COR-L47 (cell line): ENCODE measurements at regions not wholly inside any gene's neighbourhood (a gene's known extent, or its start where the extent isn't known, plus 50 kb on each side); places are given as distances from the start of the nearest gene placed in this dataset.
"Not testable (repeated sequence)": the region's sequence is repeated elsewhere in the genome, so short reads cannot be mapped to it uniquely, and the experiment has no call there.

Experiments
- DNase-seq: peaks from one replicate; lab custom pipeline; 2025; lab: John Stamatoyannopoulos, UW

DNA sequence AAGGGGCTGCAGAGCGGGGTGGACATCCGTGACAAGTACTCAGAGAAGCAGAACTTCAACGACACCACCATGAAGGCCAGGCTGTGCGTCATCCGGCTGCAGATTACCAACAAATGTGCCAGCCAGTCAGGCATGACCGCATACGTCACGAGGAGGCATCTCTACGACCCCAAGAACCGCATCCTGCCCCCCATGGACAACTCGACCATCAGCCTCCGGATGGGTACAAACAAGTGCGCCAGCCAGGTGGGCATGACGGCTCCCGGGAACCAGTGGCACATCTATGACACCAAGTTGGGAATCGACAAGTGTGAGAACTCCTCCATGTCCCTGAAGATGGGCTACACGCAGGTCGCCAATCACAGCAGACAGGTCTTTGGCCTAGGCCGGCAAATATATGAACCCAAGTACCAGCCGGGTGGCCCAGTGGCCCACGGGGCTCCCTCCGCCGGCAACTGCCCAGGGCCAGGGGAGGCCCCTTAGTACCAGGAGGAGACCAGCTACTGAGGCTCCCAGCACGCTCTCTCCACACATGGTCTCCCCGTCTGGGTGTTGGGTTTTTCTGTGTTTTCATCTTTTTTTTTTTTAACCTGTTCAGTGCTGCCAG, 133.4 kb upstream of the TEKT4 start:
- DNase-seq = not testable (repeated sequence)

DNA sequence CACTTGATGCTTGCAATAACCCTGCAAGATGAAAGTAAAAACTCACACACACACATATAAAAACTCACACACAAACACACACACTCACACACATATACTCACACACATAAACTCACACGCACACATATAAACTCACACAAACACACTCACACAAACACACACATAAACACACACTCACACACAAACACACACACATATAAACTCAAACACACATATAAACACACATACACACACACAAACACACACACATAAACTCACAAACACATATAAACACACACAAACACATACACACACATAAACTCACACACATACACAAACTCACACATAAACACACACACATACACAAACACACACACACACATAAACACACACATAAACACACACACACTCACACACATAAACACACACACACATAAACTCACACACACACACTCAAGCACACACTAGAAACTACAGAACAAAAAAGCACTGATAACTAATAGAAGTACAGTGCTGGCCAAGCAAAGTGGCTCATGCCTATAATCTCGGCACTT, 117.7 kb upstream of the TEKT4 start:
- no peak for DNase-seq

DNA sequence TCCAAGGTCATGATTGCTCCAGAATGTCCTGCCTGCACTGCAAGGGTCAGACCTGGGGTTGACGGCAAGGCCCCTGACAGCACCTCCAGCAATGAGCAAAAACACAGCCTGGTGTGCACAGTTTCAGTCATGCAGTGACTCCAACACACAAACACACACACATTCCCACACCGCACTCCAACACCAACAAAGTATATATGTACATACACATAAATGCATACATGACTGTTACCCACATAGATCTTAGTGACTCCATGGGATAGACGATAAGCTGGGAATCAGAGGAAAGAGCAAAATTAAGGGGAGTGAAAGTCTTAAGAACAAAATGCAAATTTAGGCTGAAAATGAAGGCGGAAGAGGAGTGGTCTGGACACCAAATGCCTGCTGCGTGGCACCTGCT, 112.7 kb upstream of the TEKT4 start:
- DNase-seq = no peak

DNA sequence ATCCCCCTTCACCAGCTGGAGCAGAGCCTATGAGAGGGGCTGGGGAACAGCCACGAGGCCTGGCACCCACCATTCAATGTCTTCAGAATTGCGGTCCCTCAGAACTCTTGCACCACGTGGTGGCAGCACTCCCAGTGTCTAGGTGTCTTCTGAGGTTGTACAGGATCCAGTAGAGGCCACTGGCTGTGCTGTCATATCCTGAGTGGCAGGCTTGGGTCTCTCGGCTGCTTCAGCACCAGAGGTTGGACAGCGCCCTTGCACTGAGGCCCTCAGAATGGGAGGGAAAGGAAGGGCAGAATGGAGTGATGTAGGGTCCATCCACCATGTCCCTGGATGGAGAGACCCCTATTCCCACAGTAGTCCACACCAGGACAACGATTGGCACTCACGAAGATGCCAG, 112.0 kb upstream of the TEKT4 start:
- DNase-seq = no peak

DNA sequence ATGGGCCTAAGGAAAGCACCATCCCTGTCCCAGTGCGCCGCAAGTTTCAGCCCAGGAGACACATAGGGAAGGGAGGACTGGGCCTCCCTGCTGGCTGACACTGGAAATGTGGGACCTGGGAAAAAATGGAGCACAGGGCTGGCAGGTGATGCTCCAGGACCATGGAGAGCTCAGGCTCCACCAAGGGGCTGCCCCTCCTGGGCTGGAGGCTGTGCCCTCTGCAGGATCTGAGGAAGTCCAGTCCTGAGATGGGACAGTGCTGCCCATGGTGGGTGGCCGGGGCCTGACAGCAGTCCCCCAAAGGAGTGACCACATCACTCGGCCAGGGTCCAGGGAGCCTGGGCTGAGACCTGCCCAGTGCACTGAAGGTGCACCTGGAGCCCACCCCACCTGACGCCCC, 108.6 kb upstream of the TEKT4 start:
- no peak for DNase-seq

DNA sequence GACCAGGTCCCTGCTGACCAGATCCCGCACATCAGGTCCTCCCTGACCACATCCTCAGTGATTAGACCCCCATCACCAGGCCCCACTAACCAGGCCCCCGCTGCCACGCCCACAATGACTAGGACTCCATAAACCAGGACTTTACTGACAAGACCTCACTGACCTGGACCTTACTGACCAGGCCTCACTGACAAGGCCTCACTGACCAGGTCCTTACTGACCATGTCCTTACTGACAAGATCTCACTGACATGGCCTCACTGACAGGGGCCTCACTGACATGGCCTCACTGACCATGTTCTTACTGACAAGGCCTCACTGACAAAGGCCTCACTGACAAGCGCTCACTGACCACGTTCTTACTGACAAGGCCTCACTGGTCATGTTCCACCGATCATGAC, 107.9 kb upstream of the TEKT4 start:
- no peak for DNase-seq

DNA sequence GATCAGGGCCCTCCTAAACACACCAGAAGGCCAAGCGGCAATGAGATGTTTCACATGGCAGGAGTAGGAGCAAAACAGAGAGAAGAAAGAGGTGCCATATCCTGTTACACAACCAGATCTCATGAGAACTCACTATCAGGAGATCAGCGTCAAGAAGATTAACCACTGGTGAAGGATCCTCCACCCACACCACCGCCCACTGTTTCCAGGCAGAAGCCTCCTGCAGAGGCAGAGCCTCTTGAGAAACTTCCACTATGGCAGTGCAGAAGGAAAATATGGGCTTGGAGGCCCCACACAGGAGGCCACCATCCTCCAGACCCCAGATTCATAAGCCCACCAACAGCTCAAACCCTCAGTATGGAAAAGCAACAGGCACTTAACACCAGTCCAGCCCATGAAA, 106.9 kb upstream of the TEKT4 start:
- not testable (repeated sequence) for DNase-seq

DNA sequence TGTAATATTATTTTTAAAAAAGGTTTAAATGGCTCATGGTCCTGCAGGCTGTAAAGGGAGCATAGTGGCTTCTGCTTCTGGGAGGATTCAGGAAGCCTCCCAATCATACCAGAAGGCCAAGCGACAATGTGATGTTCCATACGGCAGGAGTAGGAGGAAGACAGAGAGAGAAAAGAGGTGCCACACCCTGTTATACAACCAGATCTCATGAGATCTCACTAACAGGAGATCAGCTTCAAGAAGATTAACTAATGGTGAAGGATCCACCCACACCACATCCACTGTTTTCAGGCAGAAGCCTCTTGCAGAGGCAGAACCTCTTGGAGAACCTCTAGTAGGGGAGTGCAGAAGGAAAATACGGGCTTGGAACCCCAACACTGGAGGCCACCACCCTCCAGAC, 103.9 kb upstream of the TEKT4 start:
- no peak for DNase-seq

DNA sequence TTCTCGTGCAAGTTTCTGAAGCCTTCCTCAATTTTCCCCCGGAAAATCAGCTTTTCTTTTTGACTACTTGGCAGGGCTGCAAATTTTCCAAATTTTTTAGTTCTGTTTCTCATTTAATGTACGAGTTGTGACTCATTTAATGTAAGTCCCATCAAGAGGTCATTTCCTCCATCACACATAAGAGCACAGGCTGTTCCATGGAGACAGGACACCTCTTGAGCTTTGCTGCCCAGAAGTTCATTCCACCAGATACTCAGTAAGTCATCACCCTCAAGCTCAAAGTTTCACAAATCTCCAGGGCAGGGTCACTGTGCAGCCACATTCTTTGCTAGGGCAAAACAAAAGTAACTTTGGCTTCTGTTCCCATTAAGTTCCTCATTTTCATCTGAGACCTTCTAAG, 101.5 kb upstream of the TEKT4 start:
- DNase-seq = no peak

DNA sequence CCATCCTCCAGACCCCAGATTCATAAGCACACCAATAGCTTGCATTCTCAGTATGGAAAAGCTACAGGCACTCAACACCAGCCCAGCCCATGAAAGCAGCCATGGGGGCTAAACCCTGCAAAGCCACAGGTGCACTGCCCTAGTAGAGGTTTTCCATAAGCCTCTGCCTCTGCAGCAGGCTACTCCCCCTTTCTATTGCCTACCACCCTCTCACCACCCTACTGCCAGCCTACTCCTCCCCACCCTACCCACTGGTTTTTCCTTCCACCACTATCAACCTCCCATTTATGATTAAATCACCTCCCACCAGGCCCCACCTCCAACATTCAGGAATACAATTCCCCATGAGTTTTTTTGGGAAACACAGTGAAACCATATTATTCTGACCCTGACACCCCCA, 96.4 kb upstream of the TEKT4 start:
- DNase-seq = no peak

DNA sequence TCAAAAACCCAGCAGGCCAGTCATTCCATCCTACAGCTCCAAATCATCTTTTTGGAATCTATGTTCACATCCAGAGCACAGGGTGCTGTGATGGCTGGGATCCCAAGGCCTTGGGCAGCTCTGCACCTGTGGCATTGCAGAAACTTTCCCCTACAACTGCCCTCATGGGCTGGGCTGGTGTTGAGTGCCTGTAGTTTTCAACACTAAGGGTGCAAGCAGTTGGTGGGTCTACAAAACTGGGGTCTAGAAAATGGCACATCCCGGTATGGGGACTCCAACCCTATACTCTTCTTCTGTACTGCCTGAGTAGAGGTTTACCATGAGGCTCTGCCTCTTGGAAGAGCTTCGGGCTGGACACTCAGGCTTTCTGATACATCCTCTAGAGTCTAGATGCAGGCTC, 95.2 kb upstream of the TEKT4 start:
- DNase-seq = no peak

DNA sequence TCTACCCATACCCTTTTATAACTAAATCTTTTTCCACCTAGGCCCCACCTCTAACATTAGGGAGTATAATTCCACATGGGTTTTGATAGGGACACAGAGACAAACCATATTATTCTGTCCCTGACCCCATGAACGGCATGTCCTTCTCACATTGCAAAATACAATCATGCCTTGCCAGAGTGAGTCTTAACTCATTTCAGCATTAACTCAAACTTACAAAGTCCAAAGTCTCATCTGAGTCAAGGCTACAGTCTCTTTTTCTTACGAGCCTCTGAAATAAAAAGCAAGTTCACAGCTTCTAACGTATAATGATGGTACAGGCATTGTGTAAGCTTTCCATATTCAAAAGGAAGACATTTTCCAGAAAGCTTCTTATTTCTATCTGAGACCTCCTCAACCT, 86.1 kb upstream of the TEKT4 start:
- not testable (repeated sequence) for DNase-seq

DNA sequence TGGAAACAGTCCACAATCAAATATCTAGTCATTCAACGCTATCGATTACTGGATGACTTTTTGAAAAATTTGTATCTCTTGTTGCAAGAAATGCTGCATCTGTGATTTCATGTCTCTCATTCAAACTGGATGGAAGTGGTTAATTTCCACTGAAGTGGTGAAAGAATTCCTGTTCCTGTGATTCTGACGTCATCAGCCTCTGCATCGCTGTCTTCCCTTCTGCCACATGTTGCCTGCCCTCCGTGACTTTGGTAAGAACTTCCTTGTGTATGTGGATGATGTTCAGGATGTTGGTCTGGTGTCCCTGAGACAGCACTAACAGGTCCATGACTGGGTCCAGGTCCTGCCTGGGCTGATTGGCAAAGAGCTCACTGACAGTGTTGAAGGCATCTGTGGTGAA, 84.8 kb upstream of the TEKT4 start:
- not testable (repeated sequence) for DNase-seq

DNA sequence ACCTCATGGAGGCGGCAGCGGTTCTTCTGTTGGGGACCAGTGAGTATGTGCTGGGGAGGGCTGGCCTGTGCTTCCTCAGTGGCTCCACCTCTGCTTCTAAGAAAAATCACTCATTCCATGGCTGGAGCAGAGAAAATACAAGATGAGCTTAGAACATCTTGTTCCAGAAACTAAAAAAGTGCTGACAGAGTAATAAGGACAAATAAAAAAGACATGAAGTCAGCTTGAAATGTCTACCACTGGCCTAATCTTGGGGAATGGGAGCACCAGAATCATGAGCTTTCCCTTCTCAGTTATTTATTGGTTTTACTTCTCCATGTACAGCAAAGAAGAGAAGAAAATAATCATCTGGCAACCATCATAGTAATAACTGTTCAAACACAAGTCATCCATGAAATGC, 81.1 kb upstream of the TEKT4 start:
- DNase-seq = not testable (repeated sequence)

DNA sequence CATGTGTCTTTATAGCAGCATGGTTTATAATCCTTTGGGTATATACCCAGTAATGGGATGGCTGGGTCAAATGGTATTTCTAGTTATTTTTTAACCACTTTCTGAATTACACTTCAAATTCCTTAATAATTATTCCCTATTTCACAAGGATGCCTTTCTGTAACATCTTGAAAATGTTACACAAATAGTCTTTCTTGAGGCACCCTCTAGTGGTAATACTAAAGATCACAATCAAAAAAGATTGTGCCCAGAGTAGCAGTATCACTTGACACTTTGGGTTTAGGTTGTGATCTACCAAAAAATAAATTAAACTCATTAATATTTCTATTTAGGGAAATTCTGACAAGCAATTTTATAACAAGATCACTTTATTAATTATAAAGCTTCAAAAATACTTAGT, 74.0 kb upstream of the TEKT4 start:
- not testable (repeated sequence) for DNase-seq
